ENCODE measurements at regions not wholly inside any gene's neighbourhood (a gene's known extent, or its start where the extent isn't known, plus 50 kb on each side); places are given as distances from the start of the nearest gene placed in this dataset.

DNA sequence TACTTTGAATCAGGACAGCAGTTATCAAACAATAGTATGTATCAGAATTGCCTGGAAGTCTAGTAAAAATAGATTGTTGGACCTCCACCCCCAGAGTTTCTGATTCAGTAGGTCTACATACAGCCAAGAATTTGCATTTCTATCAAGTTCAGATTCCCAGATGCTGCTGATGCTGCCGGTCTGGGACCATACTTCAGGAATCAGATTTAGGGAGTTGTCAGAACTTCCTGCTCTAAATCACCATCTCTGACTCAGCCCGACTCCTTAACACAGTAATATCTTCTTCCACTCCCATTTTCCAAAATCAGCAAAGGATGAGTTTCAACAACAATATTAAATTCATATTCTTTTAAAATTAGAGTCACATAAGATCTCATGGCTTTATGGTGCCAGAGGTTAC, 227.2 kb upstream of the TMEM161B start:
- Histone ChIP-seq H3K36me3 (ENCODE audit: control insufficient read depth, insufficient read depth, low read length) (no peaks in the 10 kb centered on the region), H3K27ac (ENCODE audit: insufficient read depth, low read depth, low read length, poor library complexity, severe bottlenecking) (no peak overlapping the region), H3K4me1 (ENCODE audit: control insufficient read depth, insufficient read depth, low read length) (no peaks in the 10 kb centered on the region), H3K27me3 (ENCODE audit: control insufficient read depth, insufficient read depth, low read length, poor library complexity, severe bottlenecking) (no peaks in the 10 kb centered on the region), H3K9me3 (ENCODE audit: control insufficient read depth, low read length) (no peaks in the 10 kb centered on the region), H3K4me3 (ENCODE audit: insufficient read depth, low read depth, low read length) (no peak overlapping the region)
- 83 to 85% methylated on average over 2 of the region's 2 CpGs for WGBS, 2 experiments

DNA sequence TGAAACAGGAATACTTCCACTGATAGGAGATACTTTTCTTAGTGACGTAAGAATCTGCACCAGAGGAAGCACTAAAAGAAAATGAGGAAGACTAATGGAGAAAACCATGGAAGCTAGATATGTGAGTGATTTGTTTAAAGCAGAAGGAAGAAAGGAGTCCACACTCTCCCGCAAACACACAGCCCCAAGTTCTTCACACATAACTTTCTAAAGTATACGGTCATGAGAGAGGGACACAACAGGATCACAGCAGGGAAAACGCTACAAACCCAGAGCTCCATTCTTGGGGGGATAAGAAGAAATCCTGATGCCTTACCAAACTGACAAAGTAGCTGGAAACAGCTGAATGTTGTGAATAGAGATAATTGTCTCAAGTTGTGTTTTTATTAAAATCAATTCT, 222.2 kb upstream of the TMEM161B start:
- no peaks in the 10 kb centered on the region for H3K27me3 ChIP-seq (ENCODE audit: control insufficient read depth, insufficient read depth, low read length, poor library complexity, severe bottlenecking)
- no peak overlapping the region for H3K27ac ChIP-seq (ENCODE audit: insufficient read depth, low read depth, low read length, poor library complexity, severe bottlenecking)
- peaks cover 3% of the 10 kb centered on the region for H3K4me1 ChIP-seq (ENCODE audit: control insufficient read depth, insufficient read depth, low read length)
- no peaks in the 10 kb centered on the region for H3K9me3 ChIP-seq (ENCODE audit: control insufficient read depth, low read length)
- H3K4me3 ChIP-seq (ENCODE audit: insufficient read depth, low read depth, low read length) = no peak overlapping the region
- WGBS, 2 experiments = 23 to 24% methylated on average over 3 to 4 of the region's 4 CpGs
- H3K36me3 ChIP-seq (ENCODE audit: control insufficient read depth, insufficient read depth, low read length) = no peaks in the 10 kb centered on the region

- 23 to 52% methylated on average over 4 to 6 of the region's 6 CpGs for WGBS, 2 experiments
- Histone ChIP-seq H3K27ac (ENCODE audit: insufficient read depth, low read depth, low read length, poor library complexity, severe bottlenecking) (no peak overlapping the region), H3K27me3 (ENCODE audit: control insufficient read depth, insufficient read depth, low read length, poor library complexity, severe bottlenecking) (no peaks in the 10 kb centered on the region), H3K9me3 (ENCODE audit: control insufficient read depth, low read length) (no peaks in the 10 kb centered on the region), H3K4me3 (ENCODE audit: insufficient read depth, low read depth, low read length) (no peak overlapping the region), H3K36me3 (ENCODE audit: control insufficient read depth, insufficient read depth, low read length) (no peaks in the 10 kb centered on the region), H3K4me1 (ENCODE audit: control insufficient read depth, insufficient read depth, low read length) (peaks cover 3% of the 10 kb centered on the region)
Observed at GRCh38 chr5:88489364-88489763, 220.7 kb upstream of the TMEM161B start.

DNA sequence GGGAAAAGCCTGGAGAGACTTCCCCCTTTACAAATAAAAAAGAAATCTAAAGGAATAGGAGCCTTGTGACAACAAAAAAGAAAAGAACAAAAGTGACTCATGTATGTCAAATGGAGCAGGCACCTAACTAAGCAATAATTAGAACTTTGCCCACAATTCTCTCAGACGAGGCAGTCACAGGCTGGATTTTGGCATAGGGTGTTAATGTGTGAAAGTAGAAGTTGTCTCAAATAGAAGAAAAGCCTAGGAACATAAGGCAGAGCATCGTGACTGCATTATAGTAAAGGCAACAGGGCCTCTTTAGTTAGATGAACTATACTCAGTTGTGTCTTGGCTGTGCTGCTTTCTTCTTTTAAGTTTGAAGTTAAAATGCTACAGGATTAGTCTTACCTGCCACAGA, 219.9 kb upstream of the TMEM161B start:
- Histone ChIP-seq H3K4me1 (ENCODE audit: control insufficient read depth, insufficient read depth, low read length) (peaks cover 3% of the 10 kb centered on the region), H3K27ac (ENCODE audit: insufficient read depth, low read depth, low read length, poor library complexity, severe bottlenecking) (no peak overlapping the region), H3K27me3 (ENCODE audit: control insufficient read depth, insufficient read depth, low read length, poor library complexity, severe bottlenecking) (no peaks in the 10 kb centered on the region)

GRCh38 chr5:88488130-88488529, 219.5 kb upstream of the TMEM161B start:
- Histone ChIP-seq H3K4me1 (ENCODE audit: control insufficient read depth, insufficient read depth, low read length) (peaks cover 3% of the 10 kb centered on the region), H3K36me3 (ENCODE audit: control insufficient read depth, insufficient read depth, low read length) (no peaks in the 10 kb centered on the region), H3K4me3 (ENCODE audit: insufficient read depth, low read depth, low read length) (no peak overlapping the region), H3K9me3 (ENCODE audit: control insufficient read depth, low read length) (no peaks in the 10 kb centered on the region), H3K27ac (ENCODE audit: insufficient read depth, low read depth, low read length, poor library complexity, severe bottlenecking) (no peak overlapping the region), H3K27me3 (ENCODE audit: control insufficient read depth, insufficient read depth, low read length, poor library complexity, severe bottlenecking) (no peaks in the 10 kb centered on the region)
- 72 to 81% methylated on average over 2 of the region's 2 CpGs for WGBS, 2 experiments

More for the DNA sequence above, 219.9 kb upstream of the TMEM161B start:
- Histone ChIP-seq H3K36me3 (ENCODE audit: control insufficient read depth, insufficient read depth, low read length) (no peaks in the 10 kb centered on the region), H3K9me3 (ENCODE audit: control insufficient read depth, low read length) (no peaks in the 10 kb centered on the region), H3K4me3 (ENCODE audit: insufficient read depth, low read depth, low read length) (no peak overlapping the region)
- WGBS, 2 experiments = 76 to 86% methylated on average over 2 of the region's 2 CpGs

- Histone ChIP-seq H3K4me1 (ENCODE audit: control insufficient read depth, insufficient read depth, low read length) (peaks cover 3% of the 10 kb centered on the region), H3K27ac (ENCODE audit: insufficient read depth, low read depth, low read length, poor library complexity, severe bottlenecking) (no peak overlapping the region), H3K27me3 (ENCODE audit: control insufficient read depth, insufficient read depth, low read length, poor library complexity, severe bottlenecking) (no peaks in the 10 kb centered on the region), H3K36me3 (ENCODE audit: control insufficient read depth, insufficient read depth, low read length) (no peaks in the 10 kb centered on the region), H3K4me3 (ENCODE audit: insufficient read depth, low read depth, low read length) (no peak overlapping the region), H3K9me3 (ENCODE audit: control insufficient read depth, low read length) (no peaks in the 10 kb centered on the region)
- 86 to 89% methylated on average over 2 to 3 of the region's 4 CpGs for WGBS, 2 experiments
Observed at GRCh38 chr5:88487066-88487465, 218.4 kb upstream of the TMEM161B start.

- peaks cover 3% of the 10 kb centered on the region for H3K4me1 ChIP-seq (ENCODE audit: control insufficient read depth, insufficient read depth, low read length)
- no peaks in the 10 kb centered on the region for H3K9me3 ChIP-seq (ENCODE audit: control insufficient read depth, low read length)
- H3K36me3 ChIP-seq (ENCODE audit: control insufficient read depth, insufficient read depth, low read length) = no peaks in the 10 kb centered on the region
- no peak overlapping the region for H3K4me3 ChIP-seq (ENCODE audit: insufficient read depth, low read depth, low read length)
- no peak overlapping the region for H3K27ac ChIP-seq (ENCODE audit: insufficient read depth, low read depth, low read length, poor library complexity, severe bottlenecking)
- 77 to 89% methylated on average over 3 of the region's 3 CpGs for WGBS, 2 experiments
- no peaks in the 10 kb centered on the region for H3K27me3 ChIP-seq (ENCODE audit: control insufficient read depth, insufficient read depth, low read length, poor library complexity, severe bottlenecking)
Observed at GRCh38 chr5:88486431-88486830, 217.8 kb upstream of the TMEM161B start.

- no peak overlapping the region for H3K4me3 ChIP-seq (ENCODE audit: insufficient read depth, low read depth, low read length)
- no peaks in the 10 kb centered on the region for H3K36me3 ChIP-seq (ENCODE audit: control insufficient read depth, insufficient read depth, low read length)
- no peaks in the 10 kb centered on the region for H3K9me3 ChIP-seq (ENCODE audit: control insufficient read depth, low read length)
- H3K4me1 ChIP-seq (ENCODE audit: control insufficient read depth, insufficient read depth, low read length) = peaks cover 3% of the 10 kb centered on the region
- H3K27ac ChIP-seq (ENCODE audit: insufficient read depth, low read depth, low read length, poor library complexity, severe bottlenecking) = no peak overlapping the region
- H3K27me3 ChIP-seq (ENCODE audit: control insufficient read depth, insufficient read depth, low read length, poor library complexity, severe bottlenecking) = no peaks in the 10 kb centered on the region
- WGBS, 2 experiments = 93 to 100% methylated on average over 1 of the region's 1 CpG
Observed at GRCh38 chr5:88485531-88485930, 216.9 kb upstream of the TMEM161B start.

GRCh38 chr5:88483964-88484672, 215.5 kb upstream of the TMEM161B start:
- 86 to 89% methylated on average over 7 to 10 of the region's 10 CpGs for WGBS, 2 experiments
- Histone ChIP-seq H3K36me3 (ENCODE audit: control insufficient read depth, insufficient read depth, low read length) (no peaks in the 10 kb centered on the region), H3K4me3 (ENCODE audit: insufficient read depth, low read depth, low read length) (no peak overlapping the region), H3K27ac (ENCODE audit: insufficient read depth, low read depth, low read length, poor library complexity, severe bottlenecking) (no peak overlapping the region), H3K9me3 (ENCODE audit: control insufficient read depth, low read length) (no peaks in the 10 kb centered on the region), H3K4me1 (ENCODE audit: control insufficient read depth, insufficient read depth, low read length) (peaks cover 3% of the 10 kb centered on the region), H3K27me3 (ENCODE audit: control insufficient read depth, insufficient read depth, low read length, poor library complexity, severe bottlenecking) (no peaks in the 10 kb centered on the region)

- WGBS, 2 experiments = 96 to 97% methylated on average over 5 of the region's 5 CpGs
Observed at GRCh38 chr5:88480801-88481499, 212.3 kb upstream of the TMEM161B start.

More at GRCh38 chr5:88480801-88481499, 212.3 kb upstream of the TMEM161B start:
- Histone ChIP-seq H3K4me3 (ENCODE audit: insufficient read depth, low read depth, low read length) (no peak overlapping the region), H3K36me3 (ENCODE audit: control insufficient read depth, insufficient read depth, low read length) (no peaks in the 10 kb centered on the region), H3K27ac (ENCODE audit: insufficient read depth, low read depth, low read length, poor library complexity, severe bottlenecking) (no peak overlapping the region), H3K4me1 (ENCODE audit: control insufficient read depth, insufficient read depth, low read length) (no peaks in the 10 kb centered on the region), H3K27me3 (ENCODE audit: control insufficient read depth, insufficient read depth, low read length, poor library complexity, severe bottlenecking) (no peaks in the 10 kb centered on the region), H3K9me3 (ENCODE audit: control insufficient read depth, low read length) (no peaks in the 10 kb centered on the region)
